ENCODE measurements at regions not wholly inside any gene's neighbourhood (a gene's known extent, or its start where the extent isn't known, plus 50 kb on each side); places are given as distances from the start of the nearest gene placed in this dataset.

- H3K4me1 ChIP-seq (ENCODE audit: control insufficient read depth, extremely low read depth, insufficient read depth, low read length), result no peaks in the 10 kb centered on the region
- H3K4me3 ChIP-seq (ENCODE audit: control insufficient read depth in 2 of 3, extremely low read depth in 1 of 3, insufficient read depth in 2 of 3, low read depth in 1 of 3, low read length in 3 of 3), result no peak overlapping the region
- no peak for TF ChIP-seq EZH2 (IDR thresholded peaks at IDR 0.05; ENCODE audit: low read length)
- no peak for TF ChIP-seq CTCF (optimal IDR thresholded peaks at IDR 0.05 in 1 of 3, IDR thresholded peaks at IDR 0.05 in 1 of 3, conservative IDR thresholded peaks at IDR 0.05 in 1 of 3; ENCODE audit: extremely low read depth in 1 of 3, insufficient read depth in 2 of 3, low read length in 3 of 3)
- no peaks in the 10 kb centered on the region for H3K79me2 ChIP-seq (ENCODE audit: control insufficient read depth, insufficient read depth, low read length)
- DNase-seq (ENCODE audit: low read depth, low spot score) (no peak), FAIRE-seq (no peak)
- dilution Hi-C loops (cut with MboI; ENCODE audit: extremely low pct_ligation_motif_present, low sequenced_read_pairs), result no loop called here
- no peak overlapping the region for H3K4me2 ChIP-seq (ENCODE audit: control insufficient read depth, extremely low read depth, insufficient read depth, low read depth, low read length)
- H3K9me1 ChIP-seq (ENCODE audit: control insufficient read depth, extremely low read depth, insufficient read depth, low read length), result no peaks in the 10 kb centered on the region
- no peak overlapping the region for H3K27ac ChIP-seq (ENCODE audit: control insufficient read depth, insufficient read depth, low read length)
- no peak overlapping the region for H3K9ac ChIP-seq (ENCODE audit: control insufficient read depth, extremely low read depth, insufficient read depth, low read length)
- no peak overlapping the region for H2AFZ ChIP-seq (ENCODE audit: control insufficient read depth, low read length)
- H3K9me3 ChIP-seq (ENCODE audit: control insufficient read depth, low read depth, low read length), result no peaks in the 10 kb centered on the region
- no peaks in the 10 kb centered on the region for H3K27me3 ChIP-seq (ENCODE audit: control insufficient read depth, extremely low read depth, insufficient read depth, low read length)
- no peaks in the 10 kb centered on the region for H3K36me3 ChIP-seq (ENCODE audit: control insufficient read depth in 2 of 2, extremely low read depth in 1 of 2, insufficient read depth in 2 of 2, low read length in 2 of 2)
- H4K20me1 ChIP-seq (ENCODE audit: control insufficient read depth, extremely low read depth, insufficient read depth, low read length), result no peaks in the 10 kb centered on the region
Observed at GRCh38 chr5:147051193-147051592, 172.6 kb upstream of the PPP2R2B start.

- dilution Hi-C loops (cut with MboI; ENCODE audit: extremely low pct_ligation_motif_present, low sequenced_read_pairs), result no loop called here
- DNase-seq (ENCODE audit: low read depth, low spot score), result no peak
- TF ChIP-seq CTCF (optimal IDR thresholded peaks at IDR 0.05 in 1 of 3, IDR thresholded peaks at IDR 0.05 in 1 of 3, conservative IDR thresholded peaks at IDR 0.05 in 1 of 3; ENCODE audit: extremely low read depth in 1 of 3, insufficient read depth in 2 of 3, low read length in 3 of 3), result no peak
- no peak for TF ChIP-seq EZH2 (IDR thresholded peaks at IDR 0.05; ENCODE audit: low read length)
Observed at GRCh38 chr5:147052519-147052918, 174.0 kb upstream of the PPP2R2B start.

More at GRCh38 chr5:147052519-147052918, 174.0 kb upstream of the PPP2R2B start:
- Histone ChIP-seq H3K4me2 (ENCODE audit: control insufficient read depth, extremely low read depth, insufficient read depth, low read depth, low read length) (no peak overlapping the region), H3K9me1 (ENCODE audit: control insufficient read depth, extremely low read depth, insufficient read depth, low read length) (no peaks in the 10 kb centered on the region), H3K4me1 (ENCODE audit: control insufficient read depth, extremely low read depth, insufficient read depth, low read length) (no peaks in the 10 kb centered on the region), H3K9me3 (ENCODE audit: control insufficient read depth, low read depth, low read length) (no peaks in the 10 kb centered on the region), H3K27ac (ENCODE audit: control insufficient read depth, insufficient read depth, low read length) (no peak overlapping the region), H3K79me2 (ENCODE audit: control insufficient read depth, insufficient read depth, low read length) (no peaks in the 10 kb centered on the region), H3K27me3 (ENCODE audit: control insufficient read depth, extremely low read depth, insufficient read depth, low read length) (no peaks in the 10 kb centered on the region), H3K9ac (ENCODE audit: control insufficient read depth, extremely low read depth, insufficient read depth, low read length) (no peak overlapping the region), H4K20me1 (ENCODE audit: control insufficient read depth, extremely low read depth, insufficient read depth, low read length) (no peaks in the 10 kb centered on the region), H3K4me3 (ENCODE audit: control insufficient read depth in 2 of 3, extremely low read depth in 1 of 3, insufficient read depth in 2 of 3, low read depth in 1 of 3, low read length in 3 of 3) (no peak overlapping the region), H2AFZ (ENCODE audit: control insufficient read depth, low read length) (no peak overlapping the region), H3K36me3 (ENCODE audit: control insufficient read depth in 2 of 2, extremely low read depth in 1 of 2, insufficient read depth in 2 of 2, low read length in 2 of 2) (no peaks in the 10 kb centered on the region)
- no peak for FAIRE-seq
